ENCODE measurements at regions not wholly inside any gene's neighbourhood (a gene's known extent, or its start where the extent isn't known, plus 50 kb on each side); places are given as distances from the start of the nearest gene placed in this dataset.

DNA sequence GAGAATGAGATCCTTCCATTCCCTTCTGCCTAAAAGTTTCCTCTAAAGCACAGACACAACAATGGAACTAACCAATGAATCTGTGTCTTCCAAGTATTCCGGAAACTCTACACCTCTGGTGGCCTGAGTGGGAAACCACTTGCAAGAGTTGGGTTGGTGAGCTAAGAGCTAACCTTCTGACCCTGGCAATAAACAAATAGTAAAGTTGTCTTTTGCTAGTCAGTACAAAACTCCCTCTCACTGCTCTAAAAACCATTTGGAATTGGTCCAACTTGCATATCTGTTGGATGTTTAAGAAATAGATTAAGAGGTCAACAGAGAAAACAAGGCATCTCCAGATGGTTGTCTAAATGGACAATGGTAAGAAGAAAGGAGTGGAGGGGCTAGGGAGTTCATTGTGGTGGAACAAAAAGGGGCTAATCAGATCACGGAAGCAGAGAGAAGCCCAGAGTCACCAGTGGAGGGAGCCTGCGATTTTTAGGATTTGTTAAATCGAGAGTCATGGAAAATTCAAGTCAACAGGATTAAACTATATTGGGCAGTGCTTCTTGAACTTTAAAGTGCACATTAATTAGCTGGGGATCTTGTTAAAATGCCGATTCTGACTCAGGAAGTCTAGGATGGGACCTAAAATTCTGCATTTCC is 192.3 kb downstream of the EVX1 start:
- H3K9ac ChIP-seq (ENCODE audit: low read length) = no peak overlapping the region
- H3K4me2 ChIP-seq (ENCODE audit: low read length) = no peak overlapping the region

DNA sequence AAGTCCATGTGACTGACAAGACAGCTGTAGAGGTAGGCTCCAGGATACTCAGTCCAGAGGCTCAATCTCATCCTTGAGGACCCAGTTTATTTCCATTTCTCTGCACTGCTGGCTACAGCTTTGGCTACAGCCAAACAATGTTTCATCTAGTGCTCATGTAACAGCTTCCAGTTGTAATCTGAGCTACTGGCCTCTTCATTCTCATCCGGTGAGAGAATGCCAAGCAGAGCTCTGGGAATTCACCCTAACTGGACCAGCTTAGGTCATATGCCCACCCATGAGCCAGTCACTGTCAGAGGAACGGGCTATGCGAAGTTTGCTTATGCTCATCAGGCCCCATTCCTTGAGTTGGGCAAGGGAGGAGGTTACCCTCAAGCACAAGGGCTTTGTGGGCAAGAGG is 192.9 kb downstream of the EVX1 start:
- TF ChIP-seq MXI1 (conservative IDR thresholded peaks at IDR 0.05; ENCODE audit: poor library complexity, severe bottlenecking) (no peak), SMC3 (conservative IDR thresholded peaks at IDR 0.05; ENCODE audit: poor library complexity) (no peak), EZH2 (IDR thresholded peaks at IDR 0.05; ENCODE audit: borderline replicate concordance, insufficient read depth, low read length, poor library complexity, severe bottlenecking) (no peak), TAF1 (IDR thresholded peaks at IDR 0.05; ENCODE audit: low read depth) (no peak), EP300 (conservative IDR thresholded peaks at IDR 0.05; ENCODE audit: poor library complexity, severe bottlenecking) (no peak)
- TF ChIP-seq, protein P1, sequence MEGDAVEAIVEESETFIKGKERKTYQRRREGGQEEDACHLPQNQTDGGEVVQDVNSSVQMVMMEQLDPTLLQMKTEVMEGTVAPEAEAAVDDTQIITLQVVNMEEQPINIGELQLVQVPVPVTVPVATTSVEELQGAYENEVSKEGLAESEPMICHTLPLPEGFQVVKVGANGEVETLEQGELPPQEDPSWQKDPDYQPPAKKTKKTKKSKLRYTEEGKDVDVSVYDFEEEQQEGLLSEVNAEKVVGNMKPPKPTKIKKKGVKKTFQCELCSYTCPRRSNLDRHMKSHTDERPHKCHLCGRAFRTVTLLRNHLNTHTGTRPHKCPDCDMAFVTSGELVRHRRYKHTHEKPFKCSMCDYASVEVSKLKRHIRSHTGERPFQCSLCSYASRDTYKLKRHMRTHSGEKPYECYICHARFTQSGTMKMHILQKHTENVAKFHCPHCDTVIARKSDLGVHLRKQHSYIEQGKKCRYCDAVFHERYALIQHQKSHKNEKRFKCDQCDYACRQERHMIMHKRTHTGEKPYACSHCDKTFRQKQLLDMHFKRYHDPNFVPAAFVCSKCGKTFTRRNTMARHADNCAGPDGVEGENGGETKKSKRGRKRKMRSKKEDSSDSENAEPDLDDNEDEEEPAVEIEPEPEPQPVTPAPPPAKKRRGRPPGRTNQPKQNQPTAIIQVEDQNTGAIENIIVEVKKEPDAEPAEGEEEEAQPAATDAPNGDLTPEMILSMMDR (IDR thresholded peaks at IDR 0.05; ENCODE audit: poor library complexity, severe bottlenecking) = no peak
- TF ChIP-seq, protein P2, sequence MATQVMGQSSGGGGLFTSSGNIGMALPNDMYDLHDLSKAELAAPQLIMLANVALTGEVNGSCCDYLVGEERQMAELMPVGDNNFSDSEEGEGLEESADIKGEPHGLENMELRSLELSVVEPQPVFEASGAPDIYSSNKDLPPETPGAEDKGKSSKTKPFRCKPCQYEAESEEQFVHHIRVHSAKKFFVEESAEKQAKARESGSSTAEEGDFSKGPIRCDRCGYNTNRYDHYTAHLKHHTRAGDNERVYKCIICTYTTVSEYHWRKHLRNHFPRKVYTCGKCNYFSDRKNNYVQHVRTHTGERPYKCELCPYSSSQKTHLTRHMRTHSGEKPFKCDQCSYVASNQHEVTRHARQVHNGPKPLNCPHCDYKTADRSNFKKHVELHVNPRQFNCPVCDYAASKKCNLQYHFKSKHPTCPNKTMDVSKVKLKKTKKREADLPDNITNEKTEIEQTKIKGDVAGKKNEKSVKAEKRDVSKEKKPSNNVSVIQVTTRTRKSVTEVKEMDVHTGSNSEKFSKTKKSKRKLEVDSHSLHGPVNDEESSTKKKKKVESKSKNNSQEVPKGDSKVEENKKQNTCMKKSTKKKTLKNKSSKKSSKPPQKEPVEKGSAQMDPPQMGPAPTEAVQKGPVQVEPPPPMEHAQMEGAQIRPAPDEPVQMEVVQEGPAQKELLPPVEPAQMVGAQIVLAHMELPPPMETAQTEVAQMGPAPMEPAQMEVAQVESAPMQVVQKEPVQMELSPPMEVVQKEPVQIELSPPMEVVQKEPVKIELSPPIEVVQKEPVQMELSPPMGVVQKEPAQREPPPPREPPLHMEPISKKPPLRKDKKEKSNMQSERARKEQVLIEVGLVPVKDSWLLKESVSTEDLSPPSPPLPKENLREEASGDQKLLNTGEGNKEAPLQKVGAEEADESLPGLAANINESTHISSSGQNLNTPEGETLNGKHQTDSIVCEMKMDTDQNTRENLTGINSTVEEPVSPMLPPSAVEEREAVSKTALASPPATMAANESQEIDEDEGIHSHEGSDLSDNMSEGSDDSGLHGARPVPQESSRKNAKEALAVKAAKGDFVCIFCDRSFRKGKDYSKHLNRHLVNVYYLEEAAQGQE (IDR thresholded peaks at IDR 0.05; ENCODE audit: borderline replicate concordance) = no peak
- Histone ChIP-seq H3K79me2 (replicated peaks; ENCODE audit: insufficient read depth, low read length) (no peaks in the 10 kb centered on the region), H3K4me3 (ENCODE audit: low read length) (no peak overlapping the region), H3K9ac (ENCODE audit: low read length) (no peak overlapping the region), H4K20me1 (ENCODE audit: insufficient read depth) (no peaks in the 10 kb centered on the region), H2AFZ (ENCODE audit: low read depth, low read length) (no peak overlapping the region), H3K27me3 (ENCODE audit: insufficient read depth, low read depth, low read length) (no peaks in the 10 kb centered on the region), H3F3A (ENCODE audit: insufficient read depth, low read length, poor library complexity, severe bottlenecking) (no peaks in the 10 kb centered on the region), H3K4me2 (ENCODE audit: low read length) (no peak overlapping the region), H3K9me3 (ENCODE audit: low read length) (no peaks in the 10 kb centered on the region), H3K36me3 (ENCODE audit: insufficient read depth, low read length) (no peaks in the 10 kb centered on the region), H3K9me2 (ENCODE audit: insufficient read depth, low read length) (no peaks in the 10 kb centered on the region), H3K27ac (ENCODE audit: low read length) (no peak overlapping the region)

More for the DNA sequence above, 192.3 kb downstream of the EVX1 start:
- Histone ChIP-seq H2AFZ (ENCODE audit: low read depth, low read length) (no peak overlapping the region), H3K4me3 (ENCODE audit: low read length) (no peak overlapping the region), H3F3A (ENCODE audit: insufficient read depth, low read length, poor library complexity, severe bottlenecking) (no peaks in the 10 kb centered on the region), H4K20me1 (ENCODE audit: insufficient read depth) (no peaks in the 10 kb centered on the region), H3K27ac (ENCODE audit: low read length) (no peak overlapping the region), H3K9me3 (ENCODE audit: low read length) (no peaks in the 10 kb centered on the region), H3K9me2 (ENCODE audit: insufficient read depth, low read length) (no peaks in the 10 kb centered on the region), H3K79me2 (replicated peaks; ENCODE audit: insufficient read depth, low read length) (no peaks in the 10 kb centered on the region), H3K36me3 (ENCODE audit: insufficient read depth, low read length) (no peaks in the 10 kb centered on the region), H3K27me3 (ENCODE audit: insufficient read depth, low read depth, low read length) (no peaks in the 10 kb centered on the region)
- TF ChIP-seq TAF1 (IDR thresholded peaks at IDR 0.05; ENCODE audit: low read depth) (no peak), MXI1 (conservative IDR thresholded peaks at IDR 0.05; ENCODE audit: poor library complexity, severe bottlenecking) (no peak), RAD21 (conservative IDR thresholded peaks at IDR 0.05) (no peak), SMC3 (conservative IDR thresholded peaks at IDR 0.05; ENCODE audit: poor library complexity) (no peak), EZH2 (IDR thresholded peaks at IDR 0.05; ENCODE audit: borderline replicate concordance, insufficient read depth, low read length, poor library complexity, severe bottlenecking) (no peak), POLR2AphosphoS5 (IDR thresholded peaks at IDR 0.05) (no peak), EP300 (conservative IDR thresholded peaks at IDR 0.05; ENCODE audit: poor library complexity, severe bottlenecking) (no peak)
- TF ChIP-seq, protein P2 (IDR thresholded peaks at IDR 0.05; ENCODE audit: borderline replicate concordance) = no peak
- TF ChIP-seq, protein P1 (IDR thresholded peaks at IDR 0.05; ENCODE audit: poor library complexity, severe bottlenecking) = no peak
